ENCODE measurements at regions not wholly inside any gene's neighbourhood (a gene's known extent, or its start where the extent isn't known, plus 50 kb on each side); places are given as distances from the start of the nearest gene placed in this dataset.

- H3K9me2 ChIP-seq (replicated peaks; ENCODE audit: insufficient read depth, low read length): no peaks in the 10 kb centered on the region
- no peak overlapping the region for H3K27ac ChIP-seq (ENCODE audit: low read depth, low read length)
- H3K9me3 ChIP-seq (ENCODE audit: insufficient read depth, low read length): no peaks in the 10 kb centered on the region
- no peaks in the 10 kb centered on the region for H3F3A ChIP-seq (ENCODE audit: insufficient read depth)
- no peaks in the 10 kb centered on the region for H3K36me3 ChIP-seq (ENCODE audit: low read length)
- no peak overlapping the region for H3K4me2 ChIP-seq (ENCODE audit: low read depth, low read length, poor library complexity, severe bottlenecking)
- no peak overlapping the region for H2AFZ ChIP-seq (ENCODE audit: low read depth, low read length, severe bottlenecking)
- no peaks in the 10 kb centered on the region for H3K79me2 ChIP-seq (ENCODE audit: insufficient read depth, low read length)
- no peak overlapping the region for H3K9ac ChIP-seq (ENCODE audit: low read length)
- H3K4me3 ChIP-seq (ENCODE audit: insufficient read depth, low read length, poor library complexity, severe bottlenecking): no peak overlapping the region
- TF ChIP-seq CTCF (IDR thresholded peaks at IDR 0.05; ENCODE audit: insufficient read depth, low read length, poor library complexity, severe bottlenecking) (no peak), EZH2phosphoT487 (conservative IDR thresholded peaks at IDR 0.05; ENCODE audit: low read length) (no peak)
- H3K27me3 ChIP-seq (ENCODE audit: low read length): no peaks in the 10 kb centered on the region
- H4K20me1 ChIP-seq (ENCODE audit: low read depth, low read length): no peaks in the 10 kb centered on the region
Observed at GRCh38 chr2:18133310-18133709, 254.8 kb downstream of the KCNS3 start.

GRCh38 chr2:18132697-18133096, 254.2 kb downstream of the KCNS3 start:
- no peaks in the 10 kb centered on the region for H4K20me1 ChIP-seq (ENCODE audit: low read depth, low read length)
- H3K79me2 ChIP-seq (ENCODE audit: insufficient read depth, low read length): no peaks in the 10 kb centered on the region
- no peaks in the 10 kb centered on the region for H3K9me2 ChIP-seq (replicated peaks; ENCODE audit: insufficient read depth, low read length)
- no peaks in the 10 kb centered on the region for H3K36me3 ChIP-seq (ENCODE audit: low read length)
- H3K9ac ChIP-seq (ENCODE audit: low read length): no peak overlapping the region
- H3K4me2 ChIP-seq (ENCODE audit: low read depth, low read length, poor library complexity, severe bottlenecking): no peak overlapping the region
- TF ChIP-seq EZH2phosphoT487 (conservative IDR thresholded peaks at IDR 0.05; ENCODE audit: low read length) (no peak), CTCF (IDR thresholded peaks at IDR 0.05; ENCODE audit: insufficient read depth, low read length, poor library complexity, severe bottlenecking) (no peak)
- H3K27ac ChIP-seq (ENCODE audit: low read depth, low read length): no peak overlapping the region
- H3F3A ChIP-seq (ENCODE audit: insufficient read depth): no peaks in the 10 kb centered on the region
- no peaks in the 10 kb centered on the region for H3K27me3 ChIP-seq (ENCODE audit: low read length)
- H2AFZ ChIP-seq (ENCODE audit: low read depth, low read length, severe bottlenecking): no peak overlapping the region
- no peak overlapping the region for H3K4me3 ChIP-seq (ENCODE audit: insufficient read depth, low read length, poor library complexity, severe bottlenecking)
- H3K9me3 ChIP-seq (ENCODE audit: insufficient read depth, low read length): no peaks in the 10 kb centered on the region

GRCh38 chr2:18131761-18132160, 253.3 kb downstream of the KCNS3 start:
- Histone ChIP-seq H4K20me1 (ENCODE audit: low read depth, low read length) (no peaks in the 10 kb centered on the region), H2AFZ (ENCODE audit: low read depth, low read length, severe bottlenecking) (no peak overlapping the region)

More at GRCh38 chr2:18131761-18132160, 253.3 kb downstream of the KCNS3 start:
- Histone ChIP-seq H3K9me2 (replicated peaks; ENCODE audit: insufficient read depth, low read length) (no peaks in the 10 kb centered on the region), H3K4me3 (ENCODE audit: insufficient read depth, low read length, poor library complexity, severe bottlenecking) (no peak overlapping the region), H3K79me2 (ENCODE audit: insufficient read depth, low read length) (no peaks in the 10 kb centered on the region), H3F3A (ENCODE audit: insufficient read depth) (no peaks in the 10 kb centered on the region), H3K9ac (ENCODE audit: low read length) (no peak overlapping the region), H3K9me3 (ENCODE audit: insufficient read depth, low read length) (no peaks in the 10 kb centered on the region), H3K36me3 (ENCODE audit: low read length) (no peaks in the 10 kb centered on the region), H3K27ac (ENCODE audit: low read depth, low read length) (no peak overlapping the region), H3K4me2 (ENCODE audit: low read depth, low read length, poor library complexity, severe bottlenecking) (no peak overlapping the region), H3K27me3 (ENCODE audit: low read length) (no peaks in the 10 kb centered on the region)
- no peak for TF ChIP-seq CTCF (IDR thresholded peaks at IDR 0.05; ENCODE audit: insufficient read depth, low read length, poor library complexity, severe bottlenecking)
- no peak for TF ChIP-seq EZH2phosphoT487 (conservative IDR thresholded peaks at IDR 0.05; ENCODE audit: low read length)
